H54 (cell line): ENCODE measurements at regions not wholly inside any gene's neighbourhood (a gene's known extent, or its start where the extent isn't known, plus 50 kb on each side); places are given as distances from the start of the nearest gene placed in this dataset.

Experiments used
- DNase-seq: peaks from one replicate; pipeline ENCODE4 v3.0.0; 2011; ENCODE audit warnings: low spot score, mixed read lengths; ENCODE audit not compliant: insufficient read length
- FAIRE-seq: peaks from 3 replicates; lab custom pipeline; 2011; peaks lifted over from hg19 to GRCh38; lab: Jason Lieb, UNC
- POLR2A ChIP-seq: IDR thresholded peaks from 2 replicates; pipeline ENCODE4 v1.6.1; 2011; ENCODE audit warnings: low read depth, mild to moderate bottlenecking, low read length

DNA sequence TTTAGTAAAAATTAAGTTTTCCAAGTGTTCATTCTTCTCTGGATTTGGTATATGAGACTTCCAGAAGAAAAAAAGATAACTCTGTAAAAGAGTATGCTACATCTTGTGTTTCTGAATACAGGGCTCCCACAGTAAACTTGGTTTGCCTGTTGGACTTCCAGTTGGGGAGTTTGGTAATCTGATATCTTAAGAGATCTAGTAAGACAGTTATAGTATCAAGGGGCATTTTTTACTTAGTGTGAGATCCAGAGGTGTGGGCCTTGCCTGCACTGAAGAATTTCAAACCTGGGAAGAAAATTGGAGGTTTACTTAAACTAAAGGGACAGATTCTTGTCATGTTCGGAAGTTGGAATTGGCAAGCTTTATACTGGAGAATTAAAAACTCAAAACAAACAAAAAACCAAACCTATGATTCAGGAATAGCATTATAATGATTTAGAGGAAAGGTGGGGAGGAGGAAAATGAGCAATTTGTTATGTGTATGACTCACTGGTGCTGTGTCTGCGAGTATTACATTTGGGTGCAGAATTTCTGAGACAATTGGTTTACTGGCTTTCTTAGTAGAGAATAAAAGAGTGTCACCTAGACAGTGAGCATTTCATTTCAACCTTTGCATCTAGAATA, 58.9 kb upstream of the ULK4 start:
- DNase-seq (peak; percentile 62), FAIRE-seq (peak; percentile 61)
- no peak for TF ChIP-seq POLR2A

DNA sequence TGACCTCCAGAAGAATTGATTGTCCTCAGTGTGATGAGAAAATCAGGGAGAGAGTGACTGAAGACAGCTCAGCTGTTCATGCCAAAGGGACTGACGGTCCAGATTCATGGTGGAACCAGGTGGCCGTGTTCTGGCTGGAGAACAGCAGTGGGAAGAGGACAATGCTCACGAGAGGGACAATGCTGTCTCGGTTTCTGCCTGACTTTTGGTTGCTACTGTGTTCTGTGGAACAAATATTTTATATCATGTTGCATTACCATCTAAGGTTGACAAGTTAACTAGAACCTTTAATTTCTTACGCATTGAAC, 58.0 kb upstream of the ULK4 start:
- no peak for FAIRE-seq
- TF ChIP-seq POLR2A: no peak

DNA sequence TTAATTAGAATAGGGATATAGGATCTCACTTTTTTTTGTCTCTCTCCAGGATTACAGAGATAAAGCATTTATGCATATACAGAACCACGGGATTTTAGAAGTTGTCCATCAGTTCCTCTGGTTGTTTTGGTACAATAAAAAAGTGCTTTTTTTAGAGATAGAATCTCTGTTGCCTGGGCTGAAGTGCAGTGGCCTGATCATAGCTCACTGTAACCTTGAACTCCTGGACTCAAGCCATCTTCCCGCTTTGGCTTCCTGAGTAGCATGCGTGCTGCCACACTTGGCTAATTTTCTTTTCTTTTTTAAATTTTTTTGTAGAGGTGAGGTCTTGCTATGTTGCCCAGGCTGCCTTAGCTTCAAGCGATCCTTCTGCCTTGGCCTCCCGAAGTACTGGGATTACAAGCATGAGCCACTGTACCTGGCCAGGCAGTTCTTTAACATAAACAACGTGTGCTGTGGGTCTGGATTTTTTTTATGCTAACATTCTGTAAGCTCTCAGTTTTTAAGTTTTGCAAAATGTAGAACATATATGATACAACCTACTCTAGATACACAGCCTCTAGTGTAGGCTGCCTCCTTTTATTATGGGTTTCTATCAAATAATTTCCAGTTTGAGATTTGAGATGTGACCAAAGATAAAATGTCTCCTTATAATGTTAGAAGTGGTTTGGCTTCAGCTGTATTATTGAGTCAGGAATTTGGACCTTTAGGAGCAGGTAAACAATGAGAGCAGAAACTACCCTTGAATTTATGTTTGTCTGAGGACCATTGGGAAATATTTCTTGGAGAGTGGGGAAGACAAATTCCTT, 57.4 kb upstream of the ULK4 start:
- no peak for TF ChIP-seq POLR2A

More for the DNA sequence above, 58.0 kb upstream of the ULK4 start:
- DNase-seq: no peak

DNA sequence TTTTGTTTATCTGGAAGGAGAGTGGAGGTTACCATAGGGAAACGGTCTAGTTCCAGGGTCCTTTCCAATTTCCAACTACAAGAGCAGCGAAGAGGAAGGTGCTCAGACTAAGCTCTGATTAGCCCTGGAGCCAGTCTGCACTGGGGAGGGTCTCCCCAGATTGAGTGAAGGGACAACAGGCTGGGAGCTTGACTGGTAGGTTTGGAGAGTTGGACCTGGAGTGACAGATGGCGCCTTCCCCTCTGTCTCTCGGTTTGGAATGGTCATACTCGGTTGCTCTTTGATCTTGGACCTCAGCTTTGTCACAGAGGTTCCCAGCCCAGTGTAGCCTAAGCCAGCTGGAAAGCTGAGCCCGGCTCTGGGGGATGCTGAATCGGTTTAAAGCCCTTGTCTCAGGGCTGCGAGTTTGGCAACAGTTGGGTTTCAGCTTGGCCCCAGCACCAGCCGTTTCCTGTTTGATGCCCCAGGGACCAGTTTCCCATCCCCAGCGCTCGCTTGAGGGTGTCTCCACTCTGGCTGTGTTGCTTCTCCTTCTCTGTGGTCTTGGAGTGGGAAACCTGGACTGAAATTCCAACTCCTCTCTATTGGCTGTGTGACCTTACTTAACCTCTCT, 53.1 kb upstream of the ULK4 start:
- TF ChIP-seq POLR2A: no peak
- DNase-seq: no peak
- FAIRE-seq: no peak

More for the DNA sequence above, 57.4 kb upstream of the ULK4 start:
- DNase-seq: no peak
- FAIRE-seq: no peak

DNA sequence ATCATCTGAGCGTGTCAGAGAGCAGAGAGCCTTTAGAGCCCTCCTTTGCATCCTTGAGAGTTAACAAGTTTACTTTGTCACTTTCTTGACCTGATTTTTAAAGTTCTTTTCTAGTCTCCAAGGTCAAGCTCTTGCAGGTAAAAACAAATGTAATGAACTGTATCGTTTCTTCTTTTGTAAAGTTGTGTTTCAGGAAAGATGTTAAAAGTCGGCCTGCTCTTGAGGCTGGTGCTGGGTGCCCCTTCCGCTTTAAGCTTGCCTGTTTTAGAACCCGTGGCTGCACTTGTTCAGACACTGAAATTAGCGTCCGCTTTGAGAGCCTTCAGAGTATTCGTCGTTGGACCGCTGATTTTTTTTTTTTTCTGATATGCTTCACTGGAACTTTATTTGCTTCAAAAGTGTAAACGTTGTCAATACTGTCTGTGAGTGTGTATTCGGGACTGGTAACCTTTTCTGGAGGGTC, 52.6 kb upstream of the ULK4 start:
- TF ChIP-seq POLR2A: no peak
- no peak for FAIRE-seq
- DNase-seq: no peak

DNA sequence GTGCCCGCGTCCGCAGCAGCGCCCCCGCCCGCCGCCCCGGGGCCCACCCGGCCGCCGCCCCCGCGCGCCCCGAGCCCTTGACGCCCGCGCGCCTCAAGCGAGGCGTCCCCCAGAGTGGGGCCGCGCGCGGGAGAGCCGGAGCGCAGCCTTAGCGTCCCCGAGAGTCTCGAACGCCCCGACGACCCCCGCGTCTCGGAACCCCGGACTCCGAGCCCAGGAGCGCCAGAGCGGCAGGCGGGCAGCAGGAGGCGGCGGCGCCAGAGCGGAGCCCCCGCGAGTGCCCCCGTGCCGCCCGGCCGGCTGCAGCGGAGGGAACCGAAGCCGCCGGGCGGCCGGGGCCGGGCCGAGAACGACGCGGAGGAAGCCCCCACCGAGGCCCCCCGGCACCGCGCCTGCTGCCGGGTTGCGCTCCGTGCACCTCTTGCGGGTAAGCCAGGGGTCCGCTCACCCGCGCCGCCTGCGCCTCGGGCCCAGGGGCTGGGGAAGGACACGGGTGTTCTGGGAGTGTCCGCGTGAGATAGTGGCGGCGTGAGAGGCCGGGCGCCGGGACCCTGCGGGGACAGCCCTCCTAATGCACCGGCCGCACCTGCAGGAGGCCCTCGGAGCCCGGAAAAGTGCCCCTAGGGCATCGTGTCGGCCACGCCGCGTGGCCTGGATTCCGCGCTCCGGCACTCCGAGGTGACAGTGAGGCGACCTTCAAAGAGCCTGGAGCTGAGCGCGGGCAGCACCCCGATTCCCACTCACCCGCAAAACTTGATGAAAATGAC, 52.0 kb upstream of the ULK4 start:
- DNase-seq: no peak
- TF ChIP-seq POLR2A: no peak
- FAIRE-seq: no peak

DNA sequence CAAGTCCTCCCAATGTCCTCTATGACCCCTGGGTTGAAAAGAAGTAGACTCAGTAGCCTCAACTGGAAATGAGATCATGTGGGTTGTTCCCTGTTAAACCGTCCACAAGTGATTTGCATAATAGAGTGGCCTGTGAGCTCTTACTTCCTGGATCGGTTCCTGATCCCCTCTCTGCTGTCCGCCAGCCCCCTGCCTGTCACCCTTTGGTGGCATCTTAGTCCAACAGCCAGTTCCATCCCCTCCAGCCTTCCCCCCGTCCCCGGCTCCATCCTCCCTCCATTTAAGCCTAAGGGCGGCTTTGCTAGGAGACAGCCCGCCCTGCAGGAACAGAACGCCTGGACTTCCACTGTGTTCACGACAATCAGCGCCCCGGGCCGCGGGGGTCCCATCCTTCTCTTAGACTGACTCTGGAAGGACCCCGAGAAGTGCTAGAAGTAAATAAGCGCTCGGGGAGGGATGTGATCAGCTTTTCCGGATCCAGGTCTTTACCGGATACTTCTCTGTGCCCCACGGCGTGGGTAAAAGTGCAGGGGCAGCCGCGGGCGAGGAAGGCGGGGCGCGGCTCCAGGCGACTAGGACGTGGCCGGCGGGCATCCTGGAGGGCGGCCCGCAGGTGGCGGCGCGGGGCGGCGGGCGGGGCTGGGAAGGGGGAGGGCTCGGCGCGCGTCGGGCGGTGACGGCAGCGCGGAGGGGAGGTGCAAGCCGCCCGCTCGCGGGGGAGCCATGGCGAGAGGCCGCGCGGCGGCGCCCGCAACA, 51.2 kb upstream of the ULK4 start:
- DNase-seq: peak; percentile 72
- peak; percentile 80 for TF ChIP-seq POLR2A
- FAIRE-seq: peak; percentile 36

DNA sequence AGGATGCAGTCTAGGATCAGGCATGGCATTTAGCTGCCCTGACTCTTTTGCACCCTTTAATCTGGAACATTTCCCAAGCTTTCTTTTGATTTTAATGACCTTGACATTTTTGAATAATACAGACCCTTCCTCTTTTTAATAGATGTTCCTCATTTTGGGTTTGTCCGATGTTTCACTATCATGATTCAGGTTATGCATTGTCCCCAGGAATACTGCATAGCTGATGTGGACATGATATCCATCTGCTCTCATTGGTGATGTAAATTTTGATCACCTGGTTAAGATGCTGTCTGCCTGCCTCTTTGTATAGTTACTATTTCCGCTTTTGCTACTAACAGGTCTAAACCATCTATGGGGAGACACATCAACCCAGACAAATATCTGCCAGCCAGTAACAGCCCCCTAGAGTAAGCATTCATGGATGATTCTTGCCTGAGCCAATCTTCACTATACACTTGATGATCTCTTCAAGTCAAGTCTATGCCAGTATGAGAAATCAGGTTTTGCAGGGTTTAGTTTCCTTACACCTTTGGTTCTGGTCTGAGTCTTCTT, 50.6 kb upstream of the ULK4 start:
- DNase-seq (no peak), FAIRE-seq (no peak)
- no peak for TF ChIP-seq POLR2A
